ENCODE measurements at regions not wholly inside any gene's neighbourhood (a gene's known extent, or its start where the extent isn't known, plus 50 kb on each side); places are given as distances from the start of the nearest gene placed in this dataset.
"Not testable (repeated sequence)": the region's sequence is repeated elsewhere in the genome, so short reads cannot be mapped to it uniquely, and the experiment has no call there.

DNA sequence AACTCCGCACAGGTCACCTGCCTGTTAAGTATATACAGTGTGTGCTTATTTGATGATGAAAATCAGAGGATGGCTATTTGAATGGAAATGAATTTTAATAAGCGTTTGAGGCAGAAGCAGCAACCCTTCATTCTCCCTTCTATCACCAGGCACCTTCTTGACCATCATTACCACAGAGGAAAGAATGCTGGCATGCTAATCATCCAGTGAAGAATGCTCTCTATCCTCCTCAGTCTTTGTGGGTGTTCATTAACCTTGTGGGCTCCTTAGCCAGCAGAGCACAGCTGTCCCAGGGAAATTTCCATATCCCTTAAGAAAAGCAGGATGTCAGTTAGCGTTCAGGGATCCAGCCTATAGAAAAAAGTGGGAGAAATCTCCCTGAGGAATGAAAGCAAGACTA is 428.0 kb upstream of the CAMK1G start:
- no peak for DNase-seq (ENCODE audit: low read depth in 1 of 2, low spot score in 1 of 2)

DNA sequence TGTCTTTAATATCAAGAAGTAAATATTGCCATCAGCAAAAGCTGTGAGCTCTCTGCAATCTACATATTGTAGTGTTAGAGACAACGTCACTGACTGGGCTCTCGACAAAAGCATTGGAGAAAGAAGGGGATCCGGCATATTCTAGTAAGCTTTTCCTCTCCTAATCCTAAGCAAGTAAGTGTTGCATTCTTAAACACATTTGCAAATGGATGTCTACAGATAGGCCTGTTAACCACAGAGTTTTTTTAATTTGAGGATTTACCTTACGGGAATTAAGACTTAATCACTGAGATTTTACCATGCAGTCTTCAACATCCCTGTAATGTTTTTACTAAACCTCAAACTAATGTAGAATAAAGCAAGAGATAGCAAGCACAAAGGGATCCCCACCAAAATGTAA is 426.5 kb upstream of the CAMK1G start:
- no peak for DNase-seq (ENCODE audit: low read depth in 1 of 2, low spot score in 1 of 2)

DNA sequence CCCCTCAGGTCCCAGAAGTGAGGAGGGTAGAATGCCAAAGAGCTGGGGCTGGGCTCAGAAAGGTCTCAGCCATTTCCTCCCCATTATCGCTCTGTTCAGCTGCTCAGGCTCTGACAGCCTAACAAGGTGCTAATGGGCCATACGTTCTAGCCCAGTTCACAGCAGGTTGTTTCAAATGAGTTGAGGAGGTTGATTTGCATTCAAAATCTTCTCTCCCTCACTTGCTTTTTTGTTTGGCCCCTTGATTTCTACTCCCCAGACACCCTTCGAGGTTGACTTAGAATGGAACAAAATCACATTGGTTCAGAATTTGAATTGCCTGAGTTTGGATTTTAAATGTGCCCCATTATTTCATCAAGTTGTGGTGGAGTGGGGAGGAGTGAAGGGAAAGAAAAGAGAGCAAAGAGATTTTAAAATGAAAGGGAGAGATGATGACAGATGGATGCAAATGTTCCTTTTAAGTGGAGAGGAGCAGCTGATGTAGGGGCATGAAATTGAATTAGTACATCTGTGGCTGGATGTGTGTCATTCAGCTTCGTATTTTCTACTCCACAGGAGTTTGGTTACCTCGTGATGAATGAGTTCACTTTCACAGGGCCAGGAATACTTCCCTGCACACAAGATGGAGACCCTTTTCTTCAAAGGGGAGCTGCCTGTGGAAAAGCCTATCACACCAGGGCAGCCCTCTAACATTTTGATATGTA is 425.8 kb upstream of the CAMK1G start:
- DNase-seq (ENCODE audit: low read depth in 1 of 2, low spot score in 1 of 2) = no peak

DNA sequence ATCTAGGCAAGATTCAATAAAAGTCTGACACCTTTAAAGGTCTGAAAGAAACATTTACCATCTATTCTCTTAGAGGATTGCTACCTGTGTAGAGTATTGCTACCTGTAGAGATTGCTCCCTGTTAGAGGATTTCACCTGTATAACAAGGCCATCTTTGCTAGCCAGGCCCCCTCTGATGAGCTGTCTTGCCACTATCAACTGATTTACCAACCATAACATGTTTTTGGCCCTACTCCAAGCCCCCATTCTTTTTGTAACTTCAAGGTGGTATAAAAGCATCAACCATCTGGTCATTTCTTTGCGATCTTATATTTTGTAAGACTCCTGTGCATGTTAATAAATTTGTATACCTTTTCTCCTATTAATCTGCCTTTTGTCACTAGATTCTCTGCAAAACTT is 424.7 kb upstream of the CAMK1G start:
- DNase-seq (ENCODE audit: low read depth in 1 of 2, low spot score in 1 of 2) = no peak

DNA sequence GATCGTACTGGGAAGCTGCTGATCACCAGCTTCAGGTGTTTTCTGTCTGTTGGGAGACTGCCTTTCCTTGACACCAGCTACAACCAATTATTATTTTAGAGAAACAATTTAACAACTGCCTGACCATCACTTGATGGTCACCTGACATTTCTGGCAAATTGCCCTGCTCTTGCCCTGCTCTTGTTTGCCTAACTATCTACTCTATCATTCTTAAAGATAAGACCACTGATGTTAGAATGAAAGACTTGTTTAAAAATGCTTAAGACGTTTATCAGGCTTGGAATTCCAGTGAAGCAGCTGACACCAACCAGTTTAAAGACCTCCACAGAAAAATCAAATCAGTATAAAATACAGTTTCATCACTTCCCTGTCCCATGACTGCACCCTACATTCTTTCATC is 423.3 kb upstream of the CAMK1G start:
- no peak for DNase-seq (ENCODE audit: low read depth in 1 of 2, low spot score in 1 of 2)

DNA sequence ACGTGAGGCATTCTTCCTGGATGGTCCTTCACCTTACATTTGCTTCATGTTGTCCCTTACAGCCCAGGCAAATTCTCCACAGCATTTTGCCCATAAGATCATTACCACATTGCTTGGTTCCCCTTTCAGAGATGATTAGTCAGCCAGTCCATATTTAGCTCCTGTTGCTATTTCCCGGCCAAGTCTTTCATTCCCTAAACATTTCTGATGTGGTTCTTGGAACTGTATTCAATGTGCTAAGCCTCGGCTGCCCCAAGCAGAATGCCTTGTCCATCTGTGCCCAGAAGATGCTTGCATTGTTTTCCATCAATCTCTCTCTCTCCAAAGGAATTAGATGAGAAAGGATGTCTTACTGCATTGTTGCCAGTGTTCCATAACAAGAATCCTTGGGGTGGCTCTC is 420.9 kb upstream of the CAMK1G start:
- no peak for DNase-seq (ENCODE audit: low read depth in 1 of 2, low spot score in 1 of 2)

DNA sequence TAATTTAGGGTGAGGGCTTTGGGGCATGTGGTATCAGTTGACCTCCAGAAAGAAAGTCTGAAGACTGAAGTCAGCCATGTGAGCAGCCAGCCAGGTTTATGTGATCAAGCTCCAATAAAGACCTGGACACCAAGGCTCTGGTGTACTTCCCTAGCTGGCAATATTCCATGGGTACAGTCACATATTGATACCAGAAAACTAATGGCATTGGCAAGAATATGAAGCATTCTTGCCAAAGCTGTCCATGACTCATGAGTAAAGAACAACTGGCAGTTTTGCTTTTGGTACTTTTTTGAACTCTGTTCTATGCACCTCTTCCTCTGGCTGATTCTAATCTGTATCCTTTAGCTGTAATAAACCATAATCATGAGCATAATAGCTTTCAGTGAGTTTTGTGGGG is 415.3 kb upstream of the CAMK1G start:
- DNase-seq (ENCODE audit: low read depth in 1 of 2, low spot score in 1 of 2) = no peak

DNA sequence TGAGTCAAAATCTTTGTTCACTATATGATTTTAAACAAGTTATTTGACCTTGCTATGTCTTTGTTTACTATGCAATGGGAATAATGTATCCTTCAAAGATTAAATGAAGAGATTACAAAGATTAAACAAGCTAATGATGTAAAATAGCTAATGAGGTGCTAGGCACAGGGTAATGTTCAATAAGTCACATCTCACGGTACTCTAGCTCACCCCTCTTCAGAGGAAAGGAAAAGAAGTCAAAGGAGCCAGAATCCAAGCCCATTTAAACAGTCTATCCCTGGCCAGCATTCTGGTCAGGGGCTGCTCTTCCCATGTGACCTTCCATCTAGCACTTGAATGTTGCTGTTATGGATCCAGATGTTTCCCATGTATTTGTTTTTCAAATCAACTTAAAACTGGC is 412.4 kb upstream of the CAMK1G start:
- no peak for DNase-seq (ENCODE audit: low read depth in 1 of 2, low spot score in 1 of 2)

DNA sequence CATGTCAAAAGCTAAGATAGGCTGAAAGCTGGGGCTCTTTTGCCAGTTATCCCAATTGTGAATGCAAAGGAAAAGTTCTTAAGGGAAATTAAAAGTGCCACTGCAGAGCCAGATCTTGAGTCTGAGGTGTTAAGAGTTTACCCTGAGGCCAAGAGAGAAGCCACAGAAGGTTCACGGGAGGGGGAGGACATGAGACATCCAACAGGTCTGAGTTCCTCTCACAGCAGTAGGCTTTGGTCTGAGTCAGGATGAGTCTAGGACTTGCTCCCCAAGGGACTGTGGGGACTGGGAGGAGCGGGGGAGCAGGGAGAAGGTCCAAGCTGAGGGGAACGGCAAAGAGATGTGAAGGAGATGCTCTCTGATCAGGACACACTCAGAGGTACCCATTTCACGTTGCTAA is 411.2 kb upstream of the CAMK1G start:
- no peak for DNase-seq (ENCODE audit: low read depth in 1 of 2, low spot score in 1 of 2)

DNA sequence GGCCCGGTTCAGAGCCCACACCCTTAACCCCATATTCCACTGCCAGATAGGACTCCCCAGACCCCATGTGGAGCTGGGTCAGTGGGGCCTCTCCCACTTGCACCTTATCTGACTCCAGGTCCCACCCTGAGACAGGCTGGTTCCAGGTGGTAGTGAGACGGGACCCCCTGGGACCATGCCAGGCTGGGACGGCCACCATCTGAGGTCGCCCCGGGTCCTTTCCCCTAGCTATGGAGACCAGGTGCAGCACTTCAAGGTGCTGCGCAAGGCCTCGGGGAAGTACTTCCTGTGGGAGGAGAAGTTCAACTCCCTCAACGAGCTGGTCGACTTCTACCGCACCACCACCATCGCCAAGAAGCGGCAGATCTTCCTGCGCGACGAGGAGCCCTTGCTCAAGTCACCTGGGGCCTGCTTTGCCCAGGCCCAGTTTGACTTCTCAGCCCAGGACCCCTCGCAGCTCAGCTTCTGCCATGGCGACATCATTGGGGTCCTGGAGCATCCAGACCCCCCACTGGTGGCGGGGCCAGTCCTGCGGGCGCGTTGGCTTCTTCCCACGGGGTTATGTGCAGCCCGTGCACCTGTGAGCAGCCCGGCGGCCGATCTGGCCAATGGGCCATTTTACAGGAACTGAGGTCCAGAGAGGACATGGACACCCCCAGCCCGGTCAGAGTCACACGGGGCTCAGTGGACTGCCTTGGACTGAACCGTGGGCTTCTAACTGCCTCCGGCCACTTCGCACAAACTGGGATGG is 410.5 kb upstream of the CAMK1G start:
- not testable (repeated sequence) for DNase-seq (ENCODE audit: low read depth in 1 of 2, low spot score in 1 of 2)

DNA sequence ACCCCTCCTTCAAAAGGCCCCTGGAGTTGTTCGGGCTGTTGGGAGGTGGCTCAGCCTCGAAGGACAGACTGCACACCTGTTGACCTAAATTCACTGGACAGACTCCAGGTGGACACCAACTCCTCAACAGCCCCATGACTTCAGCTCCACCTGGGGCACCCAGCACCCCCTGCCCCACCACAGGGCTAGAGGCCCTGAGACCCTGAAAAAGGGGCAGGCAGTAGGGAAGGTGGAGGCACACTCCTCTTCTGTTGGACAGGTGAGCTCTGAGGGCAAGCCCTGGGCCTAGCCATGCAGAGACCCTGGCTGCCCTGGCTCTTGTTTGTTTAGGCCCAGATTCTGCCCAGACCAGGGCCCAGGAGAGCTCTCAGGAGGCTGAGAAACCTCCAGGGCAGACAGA is 409.7 kb upstream of the CAMK1G start:
- DNase-seq (ENCODE audit: low read depth in 1 of 2, low spot score in 1 of 2) = not testable (repeated sequence)

DNA sequence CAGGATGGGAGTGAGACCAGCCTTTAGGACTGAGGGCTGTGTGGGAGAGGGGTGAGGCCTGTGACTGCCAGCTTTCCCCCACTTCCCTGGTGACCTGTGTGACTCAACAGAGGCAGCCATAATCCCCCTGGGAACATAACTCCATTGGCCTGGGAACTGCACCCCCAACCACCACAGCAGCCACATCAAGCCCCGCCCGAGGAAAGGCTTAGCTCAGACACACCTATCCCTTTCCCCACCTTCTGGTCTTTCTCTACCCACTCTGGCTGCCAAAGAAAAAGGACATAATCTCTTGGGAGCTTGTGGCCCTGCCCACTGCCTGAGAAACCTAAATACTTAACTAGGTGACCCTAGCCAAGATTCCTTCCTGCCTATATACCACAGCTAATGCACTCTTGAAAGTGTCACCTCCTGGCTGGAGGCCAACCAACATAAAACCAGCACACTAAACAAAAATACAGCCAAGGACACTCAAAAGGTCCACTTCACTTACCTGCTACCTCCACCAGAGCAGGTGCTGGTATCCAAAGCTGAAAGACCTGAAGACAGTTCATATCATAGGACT is 406.6 kb upstream of the CAMK1G start:
- no peak for DNase-seq (ENCODE audit: low read depth in 1 of 2, low spot score in 1 of 2)

DNA sequence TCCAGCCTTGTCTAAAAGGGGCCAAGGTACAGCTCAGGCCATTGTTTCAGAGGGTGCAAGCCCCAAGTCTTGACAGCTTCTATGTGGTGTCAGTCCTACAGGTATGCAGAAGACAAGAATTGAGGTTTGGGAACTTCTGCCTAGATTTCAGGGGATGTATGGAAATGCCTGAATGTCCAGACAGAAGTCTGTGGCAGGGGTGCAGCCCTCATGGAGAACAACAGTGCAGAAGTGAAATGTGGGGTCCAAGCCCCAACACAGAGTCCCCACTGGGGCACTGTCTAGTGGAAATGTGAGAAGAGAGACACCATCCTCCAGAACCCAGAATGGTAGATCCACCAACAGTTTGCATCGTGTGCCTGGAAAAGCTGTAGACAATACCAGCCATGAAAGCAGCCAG is 400.3 kb upstream of the CAMK1G start:
- no peak for DNase-seq (ENCODE audit: low read depth in 1 of 2, low spot score in 1 of 2)

DNA sequence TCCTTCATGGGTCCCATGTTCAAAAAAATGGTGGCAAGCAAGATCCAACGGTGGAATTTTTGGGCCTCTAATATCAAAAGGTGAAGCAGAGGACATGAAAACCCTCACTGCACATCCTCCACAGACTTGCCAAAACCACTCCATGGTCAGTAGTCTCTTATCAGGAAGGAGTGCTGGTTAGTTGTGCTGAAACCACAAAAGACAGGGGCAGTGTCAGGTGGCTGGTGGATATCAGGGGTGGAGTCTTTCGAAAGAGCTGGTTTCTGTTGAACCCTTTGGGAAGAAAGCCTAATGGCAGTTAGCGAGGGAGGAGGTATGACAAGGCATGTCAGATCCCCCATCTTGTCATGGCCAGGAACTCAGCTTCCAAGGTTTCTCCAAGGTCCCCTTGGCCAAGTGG is 395.9 kb upstream of the CAMK1G start:
- DNase-seq (ENCODE audit: low read depth in 1 of 2, low spot score in 1 of 2) = no peak

DNA sequence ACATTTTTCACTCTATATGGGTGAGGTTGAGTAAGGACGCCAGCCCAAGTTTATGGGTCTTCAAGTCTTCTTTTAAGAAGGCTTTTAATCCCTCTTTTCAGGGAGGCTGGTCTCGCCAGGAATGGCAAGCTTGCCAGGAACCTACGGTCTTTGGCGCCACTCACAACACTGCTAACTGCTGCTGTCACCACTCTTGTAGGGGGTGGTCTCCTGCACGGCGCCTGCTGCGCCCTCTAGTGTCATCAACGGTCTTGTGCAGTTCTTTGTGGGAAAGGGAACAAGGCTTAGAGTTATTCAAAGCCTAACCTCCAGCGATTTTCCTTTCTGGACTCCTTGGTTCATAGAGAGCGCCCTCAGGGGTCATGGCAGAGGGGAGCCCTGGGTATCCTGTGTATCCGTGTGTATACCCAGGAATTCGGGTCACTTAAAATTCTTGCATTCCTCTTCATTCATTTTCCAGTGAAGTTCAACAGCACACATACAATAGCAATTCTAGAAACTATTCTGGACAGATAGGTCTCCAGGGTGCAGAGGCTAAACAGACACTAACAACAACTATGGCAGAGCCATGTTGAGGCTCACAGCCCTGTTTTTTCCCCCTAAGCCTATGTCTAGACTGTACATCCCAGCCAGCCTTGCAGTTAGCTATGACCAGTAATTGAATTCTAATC is 392.8 kb upstream of the CAMK1G start:
- DNase-seq (ENCODE audit: low read depth in 1 of 2, low spot score in 1 of 2) = no peak

DNA sequence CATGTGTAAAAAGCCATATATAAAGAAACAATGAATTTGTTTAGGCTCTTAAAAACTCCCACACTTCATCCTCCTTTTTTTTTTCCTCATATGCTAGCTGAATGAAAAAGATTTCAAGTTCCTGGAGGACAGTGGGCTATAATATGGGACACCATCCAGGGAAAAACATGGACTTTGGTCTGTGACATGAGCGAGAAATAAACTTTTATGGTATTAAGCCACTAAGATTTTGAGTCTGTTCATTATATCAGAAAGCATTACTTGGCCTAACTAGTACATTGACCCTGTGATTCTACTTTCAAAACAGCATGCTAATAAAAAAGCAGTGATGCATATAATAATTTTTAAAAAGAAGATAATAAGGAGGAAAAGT is 392.3 kb upstream of the CAMK1G start:
- DNase-seq (ENCODE audit: low read depth in 1 of 2, low spot score in 1 of 2) = no peak

DNA sequence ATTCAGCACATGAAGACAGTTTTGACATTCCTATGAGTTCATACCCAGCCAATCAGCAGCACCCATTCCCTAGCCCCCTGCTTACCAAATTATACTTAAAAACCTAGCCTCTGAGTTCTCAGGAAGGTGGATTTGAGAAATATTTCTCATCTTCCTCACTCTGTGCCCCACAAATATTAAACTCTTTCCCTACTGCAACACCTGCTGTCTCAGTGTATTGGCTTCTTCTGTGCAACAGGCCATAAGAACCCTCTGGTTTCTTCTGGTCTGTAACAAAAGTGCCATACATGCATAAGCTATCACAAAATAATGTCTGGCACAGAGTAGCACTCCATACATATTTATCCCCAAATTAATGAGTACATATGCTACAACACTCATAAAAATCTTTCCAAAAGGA is 387.4 kb upstream of the CAMK1G start:
- no peak for DNase-seq (ENCODE audit: low read depth in 1 of 2, low spot score in 1 of 2)

DNA sequence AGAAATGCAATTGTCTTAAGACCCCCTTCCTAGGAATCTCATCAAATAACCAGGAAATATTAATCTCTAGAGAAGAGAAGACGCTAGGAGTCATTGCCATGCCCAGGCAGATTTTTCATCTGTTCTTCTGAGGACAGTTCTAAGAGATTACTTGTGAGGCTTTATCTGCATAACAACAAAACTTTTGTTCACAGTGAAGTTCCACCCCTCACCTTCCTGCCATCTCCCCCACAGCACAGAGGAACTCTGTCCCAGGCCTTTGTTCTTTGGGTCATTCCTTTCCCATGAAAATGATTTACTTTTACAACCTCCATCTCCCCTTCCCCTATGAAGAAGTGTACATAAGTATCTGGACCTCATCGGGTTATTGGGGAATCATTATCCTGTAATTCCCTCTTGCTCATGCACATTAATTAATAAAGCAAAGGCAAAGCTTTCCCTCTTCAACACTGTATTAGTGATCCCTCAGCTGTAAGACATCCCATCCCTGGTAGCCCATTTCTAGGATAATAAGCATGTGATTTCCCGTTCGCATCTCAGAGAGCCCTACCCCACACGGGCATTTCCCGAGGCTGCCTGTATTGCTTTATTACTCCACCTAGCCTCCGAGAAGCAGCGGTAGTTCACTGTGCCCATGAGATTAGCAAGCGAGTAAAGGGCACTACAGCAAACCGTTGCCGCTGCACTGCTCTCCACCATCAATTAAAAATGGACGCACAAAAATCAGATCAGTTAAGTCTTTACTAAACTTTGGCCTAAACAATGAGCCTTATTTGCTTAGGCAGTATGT is 384.4 kb upstream of the CAMK1G start:
- DNase-seq (ENCODE audit: low read depth in 1 of 2, low spot score in 1 of 2) = no peak

DNA sequence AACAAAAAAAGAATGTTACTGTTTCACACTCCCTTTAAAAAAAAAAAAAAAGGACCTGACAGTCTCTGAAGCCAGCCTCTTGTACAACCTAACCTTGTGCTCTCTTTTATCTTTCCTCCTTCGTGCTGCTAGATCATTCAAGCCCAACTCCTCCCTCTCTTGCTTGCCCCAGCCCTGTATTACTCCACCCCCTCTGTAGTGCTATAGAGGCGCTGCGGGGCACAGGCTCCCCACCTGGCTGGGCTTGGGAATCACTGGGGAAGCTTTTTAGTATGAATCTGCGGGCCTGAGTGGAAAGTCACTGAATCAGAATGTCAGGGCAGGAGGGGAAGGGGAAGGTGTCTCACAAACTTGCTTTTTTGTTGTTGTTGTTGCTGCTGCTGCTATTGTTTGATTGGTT is 383.7 kb upstream of the CAMK1G start:
- DNase-seq (ENCODE audit: low read depth in 1 of 2, low spot score in 1 of 2) = no peak

DNA sequence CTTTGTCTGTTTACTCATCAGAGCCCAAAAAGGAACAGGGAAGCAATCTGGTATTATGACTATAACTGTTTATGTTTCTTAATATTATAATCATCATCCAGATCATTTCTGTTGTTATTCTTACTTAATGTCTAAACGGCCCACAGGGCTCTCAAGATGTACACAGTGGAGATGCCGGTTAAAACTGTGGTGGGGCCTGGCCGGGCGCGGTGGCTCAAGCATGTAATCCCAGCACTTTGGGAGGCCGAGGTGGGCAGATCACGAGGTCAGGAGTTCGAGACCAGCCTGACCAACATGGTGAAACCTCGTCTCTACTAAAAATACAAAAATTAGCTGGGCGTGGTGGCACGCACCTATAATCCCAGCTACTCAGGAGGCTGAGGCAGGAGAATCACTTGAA is 381.2 kb upstream of the CAMK1G start:
- not testable (repeated sequence) for DNase-seq (ENCODE audit: low read depth in 1 of 2, low spot score in 1 of 2)

DNA sequence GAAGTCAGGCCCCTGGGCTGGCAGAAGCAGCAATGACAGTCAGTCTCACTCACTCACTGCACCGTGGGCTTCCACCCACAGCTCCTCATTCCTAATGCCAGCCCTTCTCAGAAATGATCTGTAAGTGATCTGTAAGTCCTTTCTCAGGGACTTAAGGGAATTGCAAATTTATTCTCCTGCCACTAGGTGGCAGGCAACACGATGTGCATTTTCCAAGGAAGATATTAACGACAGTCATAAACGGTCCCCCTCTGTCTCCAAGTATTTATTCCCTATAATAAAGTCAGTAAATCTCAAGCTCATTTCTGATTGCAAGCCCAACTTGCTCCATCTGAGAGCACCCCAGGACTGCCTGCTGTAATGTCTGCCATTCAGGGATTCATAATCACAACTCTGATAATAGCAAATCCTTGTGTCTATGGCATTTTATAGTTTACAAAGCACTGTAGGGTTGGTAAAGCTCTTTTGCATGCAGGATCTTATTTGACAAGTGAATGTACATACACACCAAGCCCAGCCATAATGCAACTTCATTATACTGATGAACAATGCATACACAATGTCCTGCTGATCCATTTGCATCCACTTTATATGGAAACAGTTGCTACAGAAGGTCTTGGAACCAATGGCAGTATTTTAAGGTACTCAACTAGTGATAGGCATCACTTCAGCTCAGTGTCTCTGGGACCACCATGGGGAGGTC is 380.5 kb upstream of the CAMK1G start:
- DNase-seq (ENCODE audit: low read depth in 1 of 2, low spot score in 1 of 2) = no peak

Measured in stimulated activated CD4-positive, alpha-beta T cell treated with anti-CD3 and anti-CD28 coated beads, Interleukin-15, amount 100 ng/mL, for 1 hour (primary cell).